Hepatocyte (in vitro differentiated cells): ENCODE measurements at regions not wholly inside any gene's neighbourhood (a gene's known extent, or its start where the extent isn't known, plus 50 kb on each side); places are given as distances from the start of the nearest gene placed in this dataset.

Source experiments
- EZH2 ChIP-seq: fragments of 200-600 bp; sonication (generic); IDR thresholded peaks from 2 replicates; pipeline ENCODE4 v1.6.1; 2016; ENCODE audit warnings: antibody characterized with exemption, mild to moderate bottlenecking, borderline replicate concordance
- EZH2phosphoT487 ChIP-seq: fragments of 200-600 bp; sonication (generic); IDR thresholded peaks from one replicate; pipeline ENCODE4 v1.6.1; 2018; ENCODE audit warnings: antibody characterized with exemption, mild to moderate bottlenecking, low read depth, moderate library complexity; ENCODE audit not compliant: unreplicated experiment, severe bottlenecking
- TF ChIP-seq, protein P1 (sequence below): fragments of 200-600 bp; sonication (generic); IDR thresholded peaks from 2 replicates; pipeline ENCODE4 v1.5.1; 2016; ENCODE audit warnings: antibody characterized with exemption, mild to moderate bottlenecking; ENCODE audit not compliant: poor library complexity

DNA sequence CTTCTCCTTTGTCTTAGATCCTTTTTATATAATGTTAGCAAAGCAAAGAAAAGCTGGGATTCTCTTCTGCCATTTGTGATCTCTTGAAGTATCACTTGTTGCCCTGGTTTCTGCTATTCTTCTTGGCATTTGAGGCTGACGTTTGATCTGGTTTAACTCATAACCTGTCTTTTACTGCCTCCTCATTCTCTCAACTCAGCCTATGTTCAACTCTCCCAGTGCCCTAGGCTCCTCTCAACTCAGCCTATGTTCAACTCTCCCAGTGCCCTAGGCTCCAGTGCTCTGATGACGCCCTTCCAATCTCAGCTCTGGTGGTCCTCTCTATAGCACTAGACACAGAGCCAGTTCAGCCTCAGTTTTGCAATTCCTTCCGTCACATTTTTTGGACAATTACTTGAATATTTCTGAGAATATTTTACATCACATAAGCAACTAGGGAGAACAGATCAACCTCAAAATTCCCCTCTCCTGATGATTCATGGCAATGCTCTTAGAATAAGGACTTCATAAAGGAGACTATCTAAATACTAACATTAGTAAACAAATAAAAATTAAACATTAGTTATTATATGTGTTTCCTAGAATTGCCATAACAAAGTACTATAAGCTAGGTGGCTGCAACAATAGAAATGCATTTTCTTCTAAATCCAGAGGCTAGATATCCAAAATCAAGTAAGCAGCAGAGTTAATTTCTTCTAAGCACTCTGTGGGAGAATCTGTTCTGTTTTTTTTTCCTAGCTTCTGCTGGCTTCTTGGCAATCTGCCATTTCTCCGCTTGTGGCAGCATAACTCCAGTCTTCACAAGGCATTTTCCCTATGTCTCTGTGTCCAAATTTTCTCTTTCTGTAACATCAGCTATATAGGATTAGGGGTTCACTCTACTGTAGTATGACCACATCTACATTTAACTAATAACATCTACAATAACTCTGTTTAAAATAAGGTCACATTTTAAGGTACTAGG lies 662.1 kb upstream of the FTMT start:
- no peak for TF ChIP-seq EZH2
- TF ChIP-seq EZH2phosphoT487 = no peak
- TF ChIP-seq, protein P1, sequence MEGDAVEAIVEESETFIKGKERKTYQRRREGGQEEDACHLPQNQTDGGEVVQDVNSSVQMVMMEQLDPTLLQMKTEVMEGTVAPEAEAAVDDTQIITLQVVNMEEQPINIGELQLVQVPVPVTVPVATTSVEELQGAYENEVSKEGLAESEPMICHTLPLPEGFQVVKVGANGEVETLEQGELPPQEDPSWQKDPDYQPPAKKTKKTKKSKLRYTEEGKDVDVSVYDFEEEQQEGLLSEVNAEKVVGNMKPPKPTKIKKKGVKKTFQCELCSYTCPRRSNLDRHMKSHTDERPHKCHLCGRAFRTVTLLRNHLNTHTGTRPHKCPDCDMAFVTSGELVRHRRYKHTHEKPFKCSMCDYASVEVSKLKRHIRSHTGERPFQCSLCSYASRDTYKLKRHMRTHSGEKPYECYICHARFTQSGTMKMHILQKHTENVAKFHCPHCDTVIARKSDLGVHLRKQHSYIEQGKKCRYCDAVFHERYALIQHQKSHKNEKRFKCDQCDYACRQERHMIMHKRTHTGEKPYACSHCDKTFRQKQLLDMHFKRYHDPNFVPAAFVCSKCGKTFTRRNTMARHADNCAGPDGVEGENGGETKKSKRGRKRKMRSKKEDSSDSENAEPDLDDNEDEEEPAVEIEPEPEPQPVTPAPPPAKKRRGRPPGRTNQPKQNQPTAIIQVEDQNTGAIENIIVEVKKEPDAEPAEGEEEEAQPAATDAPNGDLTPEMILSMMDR = no peak
